AG09319 (cell line): ENCODE measurements at regions not wholly inside any gene's neighbourhood (a gene's known extent, or its start where the extent isn't known, plus 50 kb on each side); places are given as distances from the start of the nearest gene placed in this dataset.

Source experiments
- DNase-seq: peaks from one replicate; pipeline ENCODE4 v3.0.0-alpha.2; 2010; ENCODE audit warnings: low read depth; ENCODE audit errors: extremely low read depth
- TF ChIP-seq, protein P1 (sequence below): IDR thresholded peaks from 2 replicates; pipeline ENCODE4 v1.5.1; 2011; ENCODE audit warnings: low read depth, mild to moderate bottlenecking, inconsistent platforms, low read length, moderate library complexity

DNA sequence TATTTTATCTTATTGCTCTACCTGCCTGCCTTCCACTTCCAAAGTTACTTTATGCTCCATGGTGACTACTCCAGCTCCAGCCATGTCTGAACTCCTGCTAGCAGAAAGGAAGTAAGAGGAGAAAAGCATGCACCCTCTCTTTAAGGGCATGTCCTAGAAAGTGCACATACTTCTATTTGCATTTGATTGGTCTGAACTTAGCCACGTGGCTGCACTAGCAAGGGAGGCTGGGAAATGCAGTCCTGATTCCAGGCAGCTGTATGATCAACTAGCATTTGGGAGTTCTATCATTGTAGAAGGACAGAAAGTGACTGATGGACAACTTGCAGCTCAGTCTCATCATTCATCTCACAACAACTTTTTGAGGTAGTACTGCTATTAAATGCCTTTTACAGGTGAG lies 515.7 kb downstream of the BUD13 start:
- TF ChIP-seq, protein P1, sequence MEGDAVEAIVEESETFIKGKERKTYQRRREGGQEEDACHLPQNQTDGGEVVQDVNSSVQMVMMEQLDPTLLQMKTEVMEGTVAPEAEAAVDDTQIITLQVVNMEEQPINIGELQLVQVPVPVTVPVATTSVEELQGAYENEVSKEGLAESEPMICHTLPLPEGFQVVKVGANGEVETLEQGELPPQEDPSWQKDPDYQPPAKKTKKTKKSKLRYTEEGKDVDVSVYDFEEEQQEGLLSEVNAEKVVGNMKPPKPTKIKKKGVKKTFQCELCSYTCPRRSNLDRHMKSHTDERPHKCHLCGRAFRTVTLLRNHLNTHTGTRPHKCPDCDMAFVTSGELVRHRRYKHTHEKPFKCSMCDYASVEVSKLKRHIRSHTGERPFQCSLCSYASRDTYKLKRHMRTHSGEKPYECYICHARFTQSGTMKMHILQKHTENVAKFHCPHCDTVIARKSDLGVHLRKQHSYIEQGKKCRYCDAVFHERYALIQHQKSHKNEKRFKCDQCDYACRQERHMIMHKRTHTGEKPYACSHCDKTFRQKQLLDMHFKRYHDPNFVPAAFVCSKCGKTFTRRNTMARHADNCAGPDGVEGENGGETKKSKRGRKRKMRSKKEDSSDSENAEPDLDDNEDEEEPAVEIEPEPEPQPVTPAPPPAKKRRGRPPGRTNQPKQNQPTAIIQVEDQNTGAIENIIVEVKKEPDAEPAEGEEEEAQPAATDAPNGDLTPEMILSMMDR: no peak
- no peak for DNase-seq

DNA sequence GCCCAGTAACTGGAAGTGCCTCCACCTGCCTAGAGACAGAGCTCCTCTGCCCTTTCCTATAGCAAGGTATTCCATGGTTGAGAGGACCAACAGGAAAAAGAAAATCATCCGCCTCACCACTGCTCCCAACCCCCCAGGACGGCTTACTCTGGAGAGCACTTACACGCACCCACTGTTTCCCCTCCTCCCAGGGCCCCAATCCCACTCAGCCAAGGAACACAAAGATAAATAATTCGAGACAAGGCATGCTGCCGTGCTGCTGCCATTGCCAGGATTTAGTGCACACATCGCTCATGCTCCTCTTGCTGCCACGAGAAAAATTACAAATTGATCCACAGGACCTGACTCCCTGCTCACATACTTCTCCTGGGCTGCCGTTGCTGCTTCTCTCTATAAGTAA lies 516.6 kb downstream of the BUD13 start:
- TF ChIP-seq, protein P1: no peak
- no peak for DNase-seq

DNA sequence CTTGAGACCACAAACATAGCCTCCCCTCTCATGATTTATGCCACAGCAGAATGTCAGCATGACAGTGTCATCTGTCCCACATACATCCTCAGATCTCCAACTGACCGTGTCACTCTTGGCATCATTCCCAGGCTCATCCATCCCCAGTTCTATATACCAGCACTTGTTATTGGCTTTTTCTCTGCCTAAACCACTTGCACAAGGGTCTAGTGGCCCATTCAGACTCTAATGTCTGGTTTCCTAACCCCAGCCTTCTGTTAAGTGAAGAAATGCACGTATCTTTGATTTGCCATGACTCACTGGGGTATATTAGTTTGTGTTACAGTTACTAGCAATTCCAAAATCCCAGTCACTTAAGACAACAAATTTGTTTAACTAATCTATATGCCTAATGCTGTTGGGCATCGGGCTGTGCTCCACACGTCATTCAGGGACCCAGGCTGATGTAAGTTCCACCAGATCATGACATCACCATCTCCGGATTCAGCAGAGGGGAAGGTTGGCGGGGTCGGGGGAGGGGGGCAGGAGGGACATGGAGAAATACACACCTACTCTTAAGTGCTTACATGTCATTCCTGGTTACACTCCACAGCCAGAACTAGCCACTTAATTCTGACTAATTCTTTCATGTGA lies 517.4 kb downstream of the BUD13 start:
- TF ChIP-seq, protein P1: no peak
- DNase-seq: no peak

DNA sequence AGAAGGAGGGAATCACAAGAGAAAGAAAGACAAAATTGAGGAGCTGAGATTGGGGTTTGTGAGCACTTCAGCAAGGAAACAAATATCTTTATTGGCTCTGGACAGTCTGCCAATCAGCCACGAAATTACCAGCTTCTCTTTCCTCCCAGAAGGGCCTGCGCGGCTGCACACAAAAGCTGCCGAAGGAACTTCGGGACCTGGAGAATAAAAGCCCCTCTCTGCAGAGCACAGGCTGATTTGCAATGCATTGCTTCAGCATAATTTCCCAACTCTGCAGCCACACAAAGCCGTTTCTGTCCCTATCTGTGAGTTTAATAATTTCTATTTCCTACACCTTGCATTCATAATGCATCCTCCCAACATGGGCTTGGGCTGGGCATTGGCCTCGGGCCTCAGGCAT lies 522.6 kb downstream of the BUD13 start:
- no peak for DNase-seq
- TF ChIP-seq, protein P1: no peak

DNA sequence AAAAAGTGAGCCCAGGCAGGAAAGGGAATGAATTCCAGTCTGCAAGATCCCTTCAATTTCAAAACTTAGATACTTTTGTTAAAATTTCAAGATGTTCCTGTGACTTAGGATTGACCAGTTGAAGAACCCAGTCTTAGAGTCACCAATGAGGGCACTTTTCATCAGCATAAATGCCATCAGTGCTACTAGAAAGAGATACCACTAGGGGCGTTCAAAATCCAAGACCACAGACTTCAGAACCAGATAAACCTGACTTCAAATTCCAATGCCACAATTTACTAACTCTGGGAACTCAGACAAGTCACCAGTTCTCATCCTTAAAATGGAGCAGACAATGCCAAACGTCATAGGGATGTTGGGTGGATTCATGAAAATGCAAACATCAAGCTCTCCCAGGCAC lies 523.2 kb downstream of the BUD13 start:
- no peak for DNase-seq
- TF ChIP-seq, protein P1: no peak

DNA sequence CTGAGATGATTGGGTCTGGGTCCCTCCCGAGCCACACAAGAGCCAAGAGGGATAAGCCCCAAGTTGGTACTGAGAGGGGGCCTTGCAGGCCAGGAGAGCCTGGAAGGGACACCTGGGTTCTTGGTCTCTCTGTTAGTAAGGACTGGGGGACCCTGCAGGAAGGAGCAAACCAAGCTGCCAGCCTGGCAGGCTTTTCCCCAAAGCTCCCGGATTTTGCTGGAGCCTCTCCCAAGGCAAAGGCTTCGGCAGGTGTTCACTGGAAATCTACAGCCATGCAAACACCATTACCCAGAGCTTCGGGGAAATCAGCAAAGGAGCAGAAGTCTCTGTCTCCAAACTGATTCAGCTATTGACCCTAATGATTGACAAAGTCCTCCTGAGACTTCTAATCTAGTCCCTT lies 527.9 kb downstream of the BUD13 start:
- TF ChIP-seq, protein P1: no peak
- DNase-seq: no peak

DNA sequence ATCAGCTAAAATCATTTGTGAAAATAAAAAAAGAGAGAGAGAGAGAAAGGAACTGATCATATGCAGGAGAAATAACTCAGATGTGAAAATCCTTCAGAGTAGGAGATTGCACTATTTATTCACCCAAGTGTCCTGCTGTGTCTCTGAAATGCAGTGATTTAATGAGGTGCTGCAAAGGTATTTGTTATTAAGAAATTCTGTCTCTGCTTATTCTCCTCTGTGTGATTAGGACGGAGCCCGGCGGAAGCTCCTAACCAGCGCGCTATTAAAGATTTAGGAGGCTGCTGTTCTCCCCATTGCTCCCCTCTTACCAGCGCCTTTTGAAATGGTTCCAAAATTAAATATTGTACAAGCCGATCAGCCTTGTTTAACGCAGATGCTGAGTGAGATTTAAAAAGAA lies 528.3 kb downstream of the BUD13 start:
- TF ChIP-seq, protein P1: no peak
- DNase-seq: no peak
